Panc1 (cell line): ENCODE measurements at regions not wholly inside any gene's neighbourhood (a gene's known extent, or its start where the extent isn't known, plus 50 kb on each side); places are given as distances from the start of the nearest gene placed in this dataset.

ENCODE experiments used
- ATAC-seq: fragments of 200-7000 bp; cut with Tn5 transposase; 2 replicates; pipeline ENCODE4 v1.9.1; 2020; ENCODE audit warnings: mild to moderate bottlenecking, moderate library complexity
- BruUV-seq: library from RNA; stranded (reverse); fragments of 400-500 nt; replicated peaks from 2 replicates; lab custom pipeline; 2021; lab: Mats Ljungman, UMichigan
- CTCF ChIA-PET: fragments of 300-600 bp; sonication (Branson Sonifier 250); formaldehyde crosslinking; loops from one replicate; lab custom pipeline; 2022; ENCODE audit warnings: antibody characterized with exemption; lab: Charles Lee
- POLR2A ChIA-PET: fragments of 300-600 bp; sonication (Branson Sonifier 250); formaldehyde crosslinking; loops from one replicate; lab custom pipeline; 2022; ENCODE audit warnings: antibody characterized with exemption; lab: Charles Lee
- DNase-seq: peaks from one replicate; pipeline ENCODE4 v3.0.0-alpha.2; 2010; ENCODE audit warnings: low read depth, low spot score
- H3K27ac ChIP-seq: 2 replicates; pipeline ENCODE4 v1.5.1; 2011; ENCODE audit warnings: mild to moderate bottlenecking, low read length, inconsistent platforms
- H3K27me3 ChIP-seq: fragments of 200-500 bp; sonication (Bioruptor generic); 2 replicates; pipeline ENCODE4 v1.6.0; 2014; ENCODE audit warnings: low read length, inconsistent platforms; ENCODE audit not compliant: control insufficient read depth, insufficient read depth
- H3K36me3 ChIP-seq: fragments of 200-500 bp; sonication (Bioruptor generic); 2 replicates; pipeline ENCODE4 v1.5.1; 2014; ENCODE audit warnings: inconsistent platforms, mild to moderate bottlenecking, low read length, moderate library complexity; ENCODE audit not compliant: control insufficient read depth, insufficient read depth
- H3K4me1 ChIP-seq: 2 replicates; pipeline ENCODE4 v1.5.1; 2011; ENCODE audit warnings: inconsistent platforms, mild to moderate bottlenecking, low read length, moderate library complexity; ENCODE audit not compliant: control insufficient read depth, insufficient read depth
- H3K4me3 ChIP-seq, 2 experiments: 2 replicates each; pipeline ENCODE4 v1.5.1; 2011 to 2012; ENCODE audit warnings: low read depth in 2 of 2, low read length in 2 of 2, mild to moderate bottlenecking in 2 of 2, inconsistent platforms in 1 of 2, moderate library complexity in 1 of 2
- H3K9me3 ChIP-seq: fragments of 200-500 bp; sonication (Bioruptor generic); 2 replicates; pipeline ENCODE4 v1.5.1; 2014; ENCODE audit warnings: low read depth, mild to moderate bottlenecking, inconsistent platforms, low read length, moderate library complexity; ENCODE audit not compliant: control insufficient read depth, insufficient read depth
- CTCF ChIP-seq: fragments of 450-650 bp; IDR thresholded peaks from 2 replicates; pipeline ENCODE4 v1.5.1; 2017; ENCODE audit warnings: mild to moderate bottlenecking
- POLR2AphosphoS5 ChIP-seq: IDR thresholded peaks from 2 replicates; pipeline ENCODE4 v1.6.1; 2012; ENCODE audit warnings: mild to moderate bottlenecking, low read depth, low read length, moderate library complexity
- REST ChIP-seq, 2 experiments: IDR thresholded peaks; 2 replicates each; pipeline ENCODE4 v1.6.1; 2011 to 2012; ENCODE audit warnings: low read depth in 2 of 2, control low read depth in 1 of 2, low read length in 1 of 2, mild to moderate bottlenecking in 1 of 2, moderate library complexity in 1 of 2; ENCODE audit not compliant: insufficient read depth in 1 of 2
- SIN3A ChIP-seq: IDR thresholded peaks from 2 replicates; pipeline ENCODE4 v1.6.1; 2012; ENCODE audit warnings: low read depth, mild to moderate bottlenecking, low read length, moderate library complexity, borderline replicate concordance; ENCODE audit not compliant: insufficient read depth
- TCF7L2 ChIP-seq: IDR thresholded peaks from 2 replicates; pipeline ENCODE4 v1.6.1; 2011; ENCODE audit warnings: mild to moderate bottlenecking, low read depth, low read length, inconsistent platforms
- in situ Hi-C: cut with HindIII; loops from 2 replicates; pipeline ENCODE4 v1.10.0; 2016; ENCODE audit warnings: low sequenced_read_pairs, low pct_unique_long_range_greater_than_20kb
- intact Hi-C: fragments of 100-400 bp; cut with micrococcal nuclease; formaldehyde crosslinking; loops from one replicate; pipeline ENCODE4 v1.10.0; 2022; ENCODE audit not compliant: unreplicated experiment

GRCh38 chrX:149322316-149322715, 182.8 kb downstream of the IDS start:
- ChIA-PET POLR2A (no interaction called here), CTCF (no interaction called here)
- H3K4me1 ChIP-seq = no peaks in the 10 kb centered on the region
- H3K9me3 ChIP-seq = no peaks in the 10 kb centered on the region
- H3K36me3 ChIP-seq = no peaks in the 10 kb centered on the region
- in situ Hi-C loops (no loop called here), intact Hi-C loops (no loop called here)
- TF ChIP-seq POLR2AphosphoS5 (no peak), TCF7L2 (no peak), CTCF (no peak), REST (IDR thresholded peaks at IDR 0.05; ENCODE audit: insufficient read depth in 1 of 2, low read depth in 2 of 2, low read length in 1 of 2) (no peak), SIN3A (no peak)
- no TSS peak for BruUV-seq
- DNase-seq (no peak), ATAC-seq (no peak)
- H3K27ac ChIP-seq = no peak overlapping the region
- no peak overlapping the region for H3K4me3 ChIP-seq
- H3K27me3 ChIP-seq = no peaks in the 10 kb centered on the region

GRCh38 chrX:149313871-149314371, 191.2 kb downstream of the IDS start:
- no peak overlapping the region for H3K27ac ChIP-seq
- ATAC-seq (no peak), DNase-seq (no peak)
- TF ChIP-seq SIN3A (no peak), CTCF (no peak), TCF7L2 (no peak), POLR2AphosphoS5 (no peak), REST (IDR thresholded peaks at IDR 0.05; ENCODE audit: insufficient read depth in 1 of 2, low read depth in 2 of 2, low read length in 1 of 2) (no peak)
- BruUV-seq = no TSS peak
- POLR2A ChIA-PET = no interaction called here
- in situ Hi-C loops = no loop called here
- H3K4me3 ChIP-seq = no peak overlapping the region
- CTCF ChIA-PET = no interaction called here
- H3K4me1 ChIP-seq = no peaks in the 10 kb centered on the region
- H3K9me3 ChIP-seq = no peaks in the 10 kb centered on the region
- H3K36me3 ChIP-seq = no peaks in the 10 kb centered on the region
- intact Hi-C loops = no loop called here
- no peaks in the 10 kb centered on the region for H3K27me3 ChIP-seq
